ENCODE measurements at regions not wholly inside any gene's neighbourhood (a gene's known extent, or its start where the extent isn't known, plus 50 kb on each side); places are given as distances from the start of the nearest gene placed in this dataset.

- TF ChIP-seq, protein P1, sequence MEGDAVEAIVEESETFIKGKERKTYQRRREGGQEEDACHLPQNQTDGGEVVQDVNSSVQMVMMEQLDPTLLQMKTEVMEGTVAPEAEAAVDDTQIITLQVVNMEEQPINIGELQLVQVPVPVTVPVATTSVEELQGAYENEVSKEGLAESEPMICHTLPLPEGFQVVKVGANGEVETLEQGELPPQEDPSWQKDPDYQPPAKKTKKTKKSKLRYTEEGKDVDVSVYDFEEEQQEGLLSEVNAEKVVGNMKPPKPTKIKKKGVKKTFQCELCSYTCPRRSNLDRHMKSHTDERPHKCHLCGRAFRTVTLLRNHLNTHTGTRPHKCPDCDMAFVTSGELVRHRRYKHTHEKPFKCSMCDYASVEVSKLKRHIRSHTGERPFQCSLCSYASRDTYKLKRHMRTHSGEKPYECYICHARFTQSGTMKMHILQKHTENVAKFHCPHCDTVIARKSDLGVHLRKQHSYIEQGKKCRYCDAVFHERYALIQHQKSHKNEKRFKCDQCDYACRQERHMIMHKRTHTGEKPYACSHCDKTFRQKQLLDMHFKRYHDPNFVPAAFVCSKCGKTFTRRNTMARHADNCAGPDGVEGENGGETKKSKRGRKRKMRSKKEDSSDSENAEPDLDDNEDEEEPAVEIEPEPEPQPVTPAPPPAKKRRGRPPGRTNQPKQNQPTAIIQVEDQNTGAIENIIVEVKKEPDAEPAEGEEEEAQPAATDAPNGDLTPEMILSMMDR (IDR thresholded peaks at IDR 0.05; ENCODE audit: insufficient read depth, missing control alignments), result no peak
- FAIRE-seq (no peak), DNase-seq (ENCODE audit: insufficient read length, low spot score) (no peak)
Observed at GRCh38 chr21:41641821-41642701, 124.8 kb downstream of the RIPK4 start.

DNA sequence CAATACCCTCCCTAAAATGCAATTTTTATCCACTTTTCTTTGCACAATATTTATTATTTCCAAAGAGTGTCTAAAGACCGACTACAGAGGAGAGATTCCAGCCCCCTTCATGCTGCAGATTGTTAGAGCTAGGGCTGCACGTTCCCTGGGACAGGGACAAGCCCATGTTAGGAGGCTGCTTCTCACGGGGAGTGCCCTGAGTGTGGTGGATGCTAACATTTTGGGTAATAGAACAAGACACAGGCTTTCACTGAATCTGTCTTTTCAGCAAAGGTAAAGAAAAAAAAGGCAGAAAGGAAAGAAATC is 125.4 kb downstream of the RIPK4 start:
- FAIRE-seq, result no peak
- TF ChIP-seq, protein P1 (IDR thresholded peaks at IDR 0.05; ENCODE audit: insufficient read depth, missing control alignments), result no peak

DNA sequence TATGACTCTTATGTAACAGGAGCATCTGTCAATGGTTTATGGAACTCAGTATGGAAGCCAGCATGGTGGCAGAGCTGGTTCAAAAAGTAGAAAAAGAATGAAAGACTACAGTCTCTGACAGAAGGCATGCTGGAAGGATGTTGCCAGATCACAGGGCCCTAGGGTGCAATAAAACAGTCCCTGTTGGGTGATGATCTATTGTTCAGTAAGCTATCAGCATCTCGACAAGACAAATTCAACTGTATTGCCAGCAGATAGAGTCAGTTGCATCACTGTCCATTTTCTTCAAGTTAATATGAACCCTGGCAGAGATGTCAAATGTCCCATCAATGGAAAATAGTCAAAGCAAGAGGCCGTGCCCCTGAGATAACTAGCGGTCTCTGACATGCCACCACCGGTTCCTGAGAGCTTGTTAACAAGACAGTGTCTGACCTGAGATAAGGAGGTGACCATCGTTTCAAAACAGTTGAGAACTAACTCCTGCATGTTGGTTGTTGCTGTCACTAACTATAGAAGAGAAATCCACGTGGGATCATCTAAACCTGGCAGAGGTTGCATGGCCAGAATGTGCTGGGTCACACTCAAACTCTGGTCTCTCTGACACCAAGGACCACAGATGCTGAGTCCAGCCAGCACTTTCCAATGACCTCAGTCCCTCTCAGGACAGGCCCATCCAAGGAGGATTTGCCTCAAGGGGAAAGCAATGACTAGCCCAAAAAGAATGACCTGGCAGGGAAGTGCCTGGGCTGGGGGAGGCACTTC is 125.9 kb downstream of the RIPK4 start:
- no peak for FAIRE-seq
- TF ChIP-seq, protein P1 (IDR thresholded peaks at IDR 0.05; ENCODE audit: insufficient read depth, missing control alignments), result no peak
- no peak for DNase-seq (ENCODE audit: insufficient read length, low spot score)

More for the DNA sequence above, 125.4 kb downstream of the RIPK4 start:
- no peak for DNase-seq (ENCODE audit: insufficient read length, low spot score)

- TF ChIP-seq, protein P1 (IDR thresholded peaks at IDR 0.05; ENCODE audit: insufficient read depth, missing control alignments), result no peak
- no peak for FAIRE-seq
- DNase-seq (ENCODE audit: insufficient read length, low spot score), result no peak
Observed at GRCh38 chr21:41639766-41640165, 127.1 kb downstream of the RIPK4 start.

DNA sequence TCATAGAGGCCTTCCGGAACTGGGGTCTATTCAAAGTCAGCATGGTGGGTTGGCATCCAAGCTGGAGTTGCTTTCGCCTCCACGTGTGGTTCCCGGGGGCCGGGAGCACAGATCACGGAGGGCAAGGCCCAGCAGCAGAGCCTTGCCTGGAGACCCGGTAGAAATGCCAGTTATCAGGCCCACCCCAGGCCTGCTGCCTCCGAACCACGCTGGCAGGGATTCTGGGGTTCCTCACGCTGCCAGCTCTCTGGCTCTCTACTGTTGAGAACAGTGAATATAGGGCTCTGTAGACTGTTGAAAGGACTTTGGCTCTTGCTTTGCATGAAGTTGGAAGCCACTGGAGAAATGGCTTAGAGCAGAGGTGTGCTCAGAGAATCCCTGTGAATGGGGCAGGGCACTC is 127.5 kb downstream of the RIPK4 start:
- TF ChIP-seq, protein P1 (IDR thresholded peaks at IDR 0.05; ENCODE audit: insufficient read depth, missing control alignments), result no peak
- DNase-seq (ENCODE audit: insufficient read length, low spot score), result no peak
- FAIRE-seq, result no peak

DNA sequence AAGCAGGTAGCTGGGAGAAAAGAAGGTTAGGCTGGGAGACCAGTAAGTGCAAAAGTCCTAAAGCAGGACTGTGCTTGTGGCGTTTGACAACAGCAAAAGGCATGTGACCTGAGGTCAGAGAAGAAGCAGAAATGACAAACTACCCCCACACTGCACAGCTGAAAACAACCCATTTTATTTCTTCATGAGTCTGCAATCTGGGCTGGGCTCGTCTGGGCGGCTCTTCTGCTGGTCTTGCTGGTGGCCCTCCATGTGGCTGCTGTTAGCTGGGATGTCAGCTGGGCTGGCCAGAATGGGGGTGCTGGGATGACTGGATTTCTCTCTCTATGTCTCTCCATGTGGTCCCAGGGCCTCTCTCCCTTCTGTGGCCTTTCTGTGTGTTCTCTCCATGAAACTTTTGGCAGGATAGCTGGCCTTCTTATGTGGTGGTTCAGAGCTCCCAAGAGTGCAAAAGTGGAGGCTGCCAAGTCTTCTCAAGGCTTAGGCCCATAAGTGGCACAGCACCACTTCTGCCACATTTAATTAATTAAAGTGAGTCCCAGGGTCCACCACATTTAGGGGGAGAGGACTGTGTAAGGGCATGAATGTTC is 128.6 kb downstream of the RIPK4 start:
- DNase-seq (ENCODE audit: insufficient read length, low spot score), result no peak
- TF ChIP-seq, protein P1 (IDR thresholded peaks at IDR 0.05; ENCODE audit: insufficient read depth, missing control alignments), result no peak
- no peak for FAIRE-seq

Measured in D721Med (cell line).